ENCODE measurements at regions not wholly inside any gene's neighbourhood (a gene's known extent, or its start where the extent isn't known, plus 50 kb on each side); places are given as distances from the start of the nearest gene placed in this dataset.

DNA sequence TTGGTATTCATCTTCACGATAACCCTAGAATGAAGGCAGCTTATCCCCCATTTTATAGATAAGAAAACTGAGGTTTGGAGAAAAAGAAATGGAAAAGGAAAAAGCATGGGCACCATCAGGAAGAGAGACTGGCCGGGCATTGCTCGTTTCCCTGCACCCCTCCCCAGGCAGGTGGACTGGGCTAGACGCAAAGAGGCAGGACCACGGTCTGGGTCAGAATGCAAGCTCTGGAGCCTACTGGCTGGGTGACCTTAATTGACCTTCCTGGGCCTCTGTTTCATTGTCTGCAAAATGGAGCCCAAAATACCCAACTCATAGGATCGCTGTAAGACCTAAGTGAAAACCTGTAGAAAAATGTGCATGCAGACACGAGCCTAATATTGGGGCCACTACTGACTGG is 135.3 kb upstream of the GLI2 start:
- TF ChIP-seq, protein P1, sequence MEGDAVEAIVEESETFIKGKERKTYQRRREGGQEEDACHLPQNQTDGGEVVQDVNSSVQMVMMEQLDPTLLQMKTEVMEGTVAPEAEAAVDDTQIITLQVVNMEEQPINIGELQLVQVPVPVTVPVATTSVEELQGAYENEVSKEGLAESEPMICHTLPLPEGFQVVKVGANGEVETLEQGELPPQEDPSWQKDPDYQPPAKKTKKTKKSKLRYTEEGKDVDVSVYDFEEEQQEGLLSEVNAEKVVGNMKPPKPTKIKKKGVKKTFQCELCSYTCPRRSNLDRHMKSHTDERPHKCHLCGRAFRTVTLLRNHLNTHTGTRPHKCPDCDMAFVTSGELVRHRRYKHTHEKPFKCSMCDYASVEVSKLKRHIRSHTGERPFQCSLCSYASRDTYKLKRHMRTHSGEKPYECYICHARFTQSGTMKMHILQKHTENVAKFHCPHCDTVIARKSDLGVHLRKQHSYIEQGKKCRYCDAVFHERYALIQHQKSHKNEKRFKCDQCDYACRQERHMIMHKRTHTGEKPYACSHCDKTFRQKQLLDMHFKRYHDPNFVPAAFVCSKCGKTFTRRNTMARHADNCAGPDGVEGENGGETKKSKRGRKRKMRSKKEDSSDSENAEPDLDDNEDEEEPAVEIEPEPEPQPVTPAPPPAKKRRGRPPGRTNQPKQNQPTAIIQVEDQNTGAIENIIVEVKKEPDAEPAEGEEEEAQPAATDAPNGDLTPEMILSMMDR (IDR thresholded peaks at IDR 0.05) = no peak
- no peak for TF ChIP-seq EZH2 (IDR thresholded peaks at IDR 0.05; ENCODE audit: borderline replicate concordance, insufficient read depth, low read depth, low read length, poor library complexity, severe bottlenecking)
- H3K4me3 Mint-ChIP-seq = no peak overlapping the region
- Histone ChIP-seq H4K20me1 (ENCODE audit: control insufficient read depth, insufficient read depth, low read length, poor library complexity, severe bottlenecking) (no peaks in the 10 kb centered on the region), H3K79me2 (ENCODE audit: control insufficient read depth, insufficient read depth, low read length) (no peaks in the 10 kb centered on the region), H3K4me1 (ENCODE audit: control insufficient read depth in 2 of 2, insufficient read depth in 2 of 2, low read length in 2 of 2) (no peaks in the 10 kb centered on the region), H2AFZ (ENCODE audit: insufficient read depth, low read depth, low read length, poor library complexity, severe bottlenecking) (no peak overlapping the region), H3K4me3 (ENCODE audit: control extremely low read depth in 1 of 5, extremely low read depth in 1 of 5, insufficient read depth in 1 of 5, low read depth in 2 of 5, low read length in 4 of 5) (no peak overlapping the region), H3K36me3 (replicated peaks in 1 of 2; ENCODE audit: control extremely low read depth in 1 of 2, control insufficient read depth in 1 of 2, extremely low read depth in 1 of 2, insufficient read depth in 2 of 2, low read length in 1 of 2) (no peaks in the 10 kb centered on the region), H3K9me3 (ENCODE audit: control extremely low read depth in 1 of 3, control insufficient read depth in 2 of 3, insufficient read depth in 1 of 3, low read length in 2 of 3) (no peaks in the 10 kb centered on the region), H3K4me2 (replicated peaks; ENCODE audit: low read depth, low read length, poor library complexity, severe bottlenecking) (no peak overlapping the region), H3K27me3 (replicated peaks in 1 of 4; ENCODE audit: control extremely low read depth in 1 of 4, control insufficient read depth in 3 of 4, insufficient read depth in 4 of 4, low read length in 3 of 4) (no peaks in the 10 kb centered on the region), H3K9ac (ENCODE audit: low read length) (no peak overlapping the region), H3K27ac (ENCODE audit: low read length in 2 of 2) (no peak overlapping the region)
- intact Hi-C loops (cut with micrococcal nuclease) = no loop called here
- ChIA-PET CTCF (no interaction called here), POLR2A (no interaction called here)
- peaks cover 10% of the 10 kb centered on the region for H3K27me3 Mint-ChIP-seq
- WGBS (ENCODE audit: insufficient coverage) = 94% methylated on average over 5 of the region's 7 CpGs
- no peak for DNase-seq
- H3K4me1 Mint-ChIP-seq = no peaks in the 10 kb centered on the region
- no peaks in the 10 kb centered on the region for H3K9me3 Mint-ChIP-seq (ENCODE audit: insufficient read depth)
- ATAC-seq (ENCODE audit: low read depth) = no peak
- H3K27ac Mint-ChIP-seq = no peak overlapping the region

DNA sequence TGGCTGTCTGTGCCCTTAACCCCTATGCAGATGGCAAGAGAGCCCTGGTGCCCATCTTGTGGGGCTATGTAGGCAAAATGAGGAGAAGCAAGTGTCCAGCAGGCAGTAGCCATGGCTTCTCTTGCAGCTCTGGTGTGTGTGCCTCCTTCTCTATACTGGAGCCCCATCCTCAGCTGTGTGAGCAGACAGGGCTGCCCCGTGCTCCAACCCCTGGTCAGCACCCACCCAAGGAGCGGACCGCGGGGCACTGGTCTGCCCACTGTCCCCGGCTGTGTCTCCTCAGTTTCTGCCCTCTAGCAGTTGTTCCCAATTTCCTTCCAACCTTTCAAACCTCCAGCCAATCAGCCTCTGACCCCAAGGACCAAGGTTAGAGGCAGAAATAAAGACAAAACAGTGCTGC is 134.9 kb upstream of the GLI2 start:
- WGBS (ENCODE audit: insufficient coverage) = 100% methylated on average over 5 of the region's 5 CpGs
- intact Hi-C loops (cut with micrococcal nuclease) = no loop called here
- POLR2A ChIA-PET = no interaction called here
- Histone ChIP-seq H3K9ac (ENCODE audit: low read length) (no peak overlapping the region), H3K9me3 (ENCODE audit: control extremely low read depth in 1 of 3, control insufficient read depth in 2 of 3, insufficient read depth in 1 of 3, low read length in 2 of 3) (no peaks in the 10 kb centered on the region), H4K20me1 (ENCODE audit: control insufficient read depth, insufficient read depth, low read length, poor library complexity, severe bottlenecking) (no peaks in the 10 kb centered on the region), H3K27me3 (replicated peaks in 1 of 4; ENCODE audit: control extremely low read depth in 1 of 4, control insufficient read depth in 3 of 4, insufficient read depth in 4 of 4, low read length in 3 of 4) (no peaks in the 10 kb centered on the region), H3K4me1 (ENCODE audit: control insufficient read depth in 2 of 2, insufficient read depth in 2 of 2, low read length in 2 of 2) (no peaks in the 10 kb centered on the region), H3K27ac (ENCODE audit: low read length in 2 of 2) (no peak overlapping the region), H3K36me3 (replicated peaks in 1 of 2; ENCODE audit: control extremely low read depth in 1 of 2, control insufficient read depth in 1 of 2, extremely low read depth in 1 of 2, insufficient read depth in 2 of 2, low read length in 1 of 2) (no peaks in the 10 kb centered on the region), H3K4me3 (ENCODE audit: control extremely low read depth in 1 of 5, extremely low read depth in 1 of 5, insufficient read depth in 1 of 5, low read depth in 2 of 5, low read length in 4 of 5) (no peak overlapping the region), H2AFZ (ENCODE audit: insufficient read depth, low read depth, low read length, poor library complexity, severe bottlenecking) (no peak overlapping the region), H3K4me2 (replicated peaks; ENCODE audit: low read depth, low read length, poor library complexity, severe bottlenecking) (no peak overlapping the region), H3K79me2 (ENCODE audit: control insufficient read depth, insufficient read depth, low read length) (no peaks in the 10 kb centered on the region)
- H3K9me3 Mint-ChIP-seq (ENCODE audit: insufficient read depth) = no peaks in the 10 kb centered on the region
- H3K27ac Mint-ChIP-seq = no peak overlapping the region
- no peaks in the 10 kb centered on the region for H3K4me1 Mint-ChIP-seq
- ATAC-seq (ENCODE audit: low read depth) (no peak), DNase-seq (no peak)
- H3K4me3 Mint-ChIP-seq = no peak overlapping the region
- H3K27me3 Mint-ChIP-seq = peaks cover 13% of the 10 kb centered on the region
- TF ChIP-seq, protein P1 (IDR thresholded peaks at IDR 0.05) = no peak
- no peak for TF ChIP-seq EZH2 (IDR thresholded peaks at IDR 0.05; ENCODE audit: borderline replicate concordance, insufficient read depth, low read depth, low read length, poor library complexity, severe bottlenecking)
- CTCF ChIA-PET = no interaction called here

Measured in B cell (primary cell).